GM13976 (cell line): ENCODE measurements at regions not wholly inside any gene's neighbourhood (a gene's known extent, or its start where the extent isn't known, plus 50 kb on each side); places are given as distances from the start of the nearest gene placed in this dataset.

Experiments
- DNase-seq: peaks from one replicate; pipeline ENCODE4 v3.0.0; 2012; ENCODE audit warnings: low spot score
- CTCF ChIP-seq: IDR thresholded peaks from 2 replicates; pipeline ENCODE4 v1.5.1; 2012; ENCODE audit warnings: borderline replicate concordance, mild to moderate bottlenecking; ENCODE audit not compliant: insufficient read depth; ENCODE audit errors: extremely low read depth, missing control alignments, control extremely low read depth
- in situ Hi-C: fragments of 300-500 bp; cut with MboI; formaldehyde crosslinking; loops from one replicate; pipeline ENCODE4 v1.12.0; 2022; ENCODE audit warnings: low sequenced_read_pairs, mixed read lengths, inconsistent platforms; ENCODE audit not compliant: unreplicated experiment

GRCh38 chr1:243942196-243943150, 92.4 kb upstream of the AKT3 start:
- in situ Hi-C loops = loop anchor here (25.0 kb wide), 1 partner anchor 605 kb away; no protein-coding TSS in a partner anchor
- TF ChIP-seq CTCF = no peak
- no peak for DNase-seq

GRCh38 chr1:243940451-243940850, 90.4 kb upstream of the AKT3 start:
- in situ Hi-C loops = loop anchor here (25.0 kb wide), 1 partner anchor 603 kb away; no protein-coding TSS in a partner anchor
- no peak for TF ChIP-seq CTCF
- DNase-seq = no peak

GRCh38 chr1:243939167-243939848, 89.3 kb upstream of the AKT3 start:
- no peak for TF ChIP-seq CTCF
- in situ Hi-C loops = loop anchor here (25.0 kb wide), 1 partner anchor 602 kb away; no protein-coding TSS in a partner anchor
- no peak for DNase-seq

GRCh38 chr1:243938208-243938607, 88.2 kb upstream of the AKT3 start:
- no peak for DNase-seq
- in situ Hi-C loops = loop anchor here (25.0 kb wide), 1 partner anchor 601 kb away; no protein-coding TSS in a partner anchor
- no peak for TF ChIP-seq CTCF

- in situ Hi-C loops = loop anchor here (25.0 kb wide), 1 partner anchor 596 kb away; no protein-coding TSS in a partner anchor
- DNase-seq = no peak
- no peak for TF ChIP-seq CTCF
These were observed 83.5 kb upstream of the AKT3 start for GRCh38 chr1:243933495-243933894.

GRCh38 chr1:243931957-243932356, 81.9 kb upstream of the AKT3 start:
- no peak for DNase-seq

More at GRCh38 chr1:243931957-243932356, 81.9 kb upstream of the AKT3 start:
- in situ Hi-C loops = loop anchor here (25.0 kb wide), 1 partner anchor 595 kb away; no protein-coding TSS in a partner anchor
- TF ChIP-seq CTCF = no peak
